HG02885 (cell line): ENCODE measurements at regions not wholly inside any gene's neighbourhood (a gene's known extent, or its start where the extent isn't known, plus 50 kb on each side); places are given as distances from the start of the nearest gene placed in this dataset.
A peak's percentile ranks its signal among the peaks of the same experiment; 100 is the strongest.

Source experiments
- ATAC-seq: cut with Tn5 transposase; IDR thresholded peaks from one replicate; pipeline ENCODE4 v1.9.1; 2021; ENCODE audit warnings: mild to moderate bottlenecking; ENCODE audit not compliant: unreplicated experiment, poor library complexity

GRCh38 chr5:167802755-167803431 is 488.6 kb upstream of the WWC1 start:
- no peak for ATAC-seq

- no peak for ATAC-seq
Measured at GRCh38 chr5:167804512-167805220, 486.8 kb upstream of the WWC1 start.

- ATAC-seq, result no peak
Measured at GRCh38 chr5:167810573-167810972, 480.9 kb upstream of the WWC1 start.

GRCh38 chr5:167812871-167813270 is 478.6 kb upstream of the WWC1 start:
- ATAC-seq, result no peak

- ATAC-seq, result no peak
Measured at GRCh38 chr5:167813389-167813788, 478.1 kb upstream of the WWC1 start.

GRCh38 chr5:167814040-167814439 is 477.4 kb upstream of the WWC1 start:
- ATAC-seq, result no peak

- ATAC-seq, result no peak
Measured at GRCh38 chr5:167814828-167815227, 476.6 kb upstream of the WWC1 start.

- no peak for ATAC-seq
Measured at GRCh38 chr5:167816354-167816753, 475.1 kb upstream of the WWC1 start.

- no peak for ATAC-seq
Measured at GRCh38 chr5:167816864-167817263, 474.6 kb upstream of the WWC1 start.

GRCh38 chr5:167819406-167819805 is 472.0 kb upstream of the WWC1 start:
- peak; percentile 88 for ATAC-seq

- ATAC-seq, result no peak
Measured at GRCh38 chr5:167820101-167820990, 471.1 kb upstream of the WWC1 start.

- ATAC-seq, result no peak
Measured at GRCh38 chr5:167821151-167821550, 470.3 kb upstream of the WWC1 start.

GRCh38 chr5:167821669-167822068 is 469.8 kb upstream of the WWC1 start:
- no peak for ATAC-seq

- ATAC-seq, result no peak
Measured at GRCh38 chr5:167822241-167822640, 469.2 kb upstream of the WWC1 start.

- no peak for ATAC-seq
Measured at GRCh38 chr5:167823405-167823804, 468.0 kb upstream of the WWC1 start.

- ATAC-seq, result no peak
Measured at GRCh38 chr5:167827766-167828165, 463.7 kb upstream of the WWC1 start.

- no peak for ATAC-seq
Measured at GRCh38 chr5:167831754-167832504, 459.5 kb upstream of the WWC1 start.

GRCh38 chr5:167832609-167833008 is 458.8 kb upstream of the WWC1 start:
- no peak for ATAC-seq

- no peak for ATAC-seq
Measured at GRCh38 chr5:167833456-167833855, 458.0 kb upstream of the WWC1 start.

- ATAC-seq, result no peak
Measured at GRCh38 chr5:167835146-167835545, 456.3 kb upstream of the WWC1 start.
